Esophagus squamous epithelium (tissue), 4 donors: ENCODE measurements at regions not wholly inside any gene's neighbourhood (a gene's known extent, or its start where the extent isn't known, plus 50 kb on each side); places are given as distances from the start of the nearest gene placed in this dataset.

ENCODE experiments used
- POLR2A ChIP-seq, 4 donors: fragments of 450-650 bp; IDR thresholded peaks; one replicate each; pipeline ENCODE4 v1.6.1; 2017; ENCODE audit warnings: antibody characterized with exemption in 4 of 4, mild to moderate bottlenecking in 4 of 4, moderate library complexity in 3 of 4
- TF ChIP-seq, protein P1 (sequence below), 6 experiments: fragments of 450-650 bp in 4 of 6; fragments of 200-600 bp in 2 of 6; sonication (generic) in 2 of 6; IDR thresholded peaks; one replicate each; pipeline ENCODE4 v1.5.1; 2016 to 2019; ENCODE audit warnings: antibody characterized with exemption in 6 of 6, mild to moderate bottlenecking in 4 of 6, moderate library complexity in 4 of 6

DNA sequence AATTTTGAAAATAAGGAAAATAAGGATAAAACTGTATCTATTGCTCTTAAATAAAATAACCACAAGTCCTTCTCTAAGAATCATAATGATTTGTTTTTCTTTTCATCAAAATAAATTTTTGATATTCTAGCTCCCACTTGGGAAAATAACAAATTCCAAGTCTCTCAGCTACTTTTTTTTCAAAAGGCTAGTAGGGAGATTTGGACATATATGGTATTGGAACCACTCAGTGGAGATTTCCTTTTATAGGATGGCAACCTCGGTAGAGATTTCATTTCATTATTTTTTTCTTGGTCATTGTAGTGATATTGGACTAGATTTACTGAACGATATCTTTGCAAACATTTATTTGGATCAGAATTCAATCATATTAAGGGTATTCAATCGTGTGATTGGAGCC lies 69.5 kb upstream of the PRKG1 start:
- TF ChIP-seq POLR2A (IDR thresholded peaks at IDR 0.05) = no peak
- TF ChIP-seq, protein P1, sequence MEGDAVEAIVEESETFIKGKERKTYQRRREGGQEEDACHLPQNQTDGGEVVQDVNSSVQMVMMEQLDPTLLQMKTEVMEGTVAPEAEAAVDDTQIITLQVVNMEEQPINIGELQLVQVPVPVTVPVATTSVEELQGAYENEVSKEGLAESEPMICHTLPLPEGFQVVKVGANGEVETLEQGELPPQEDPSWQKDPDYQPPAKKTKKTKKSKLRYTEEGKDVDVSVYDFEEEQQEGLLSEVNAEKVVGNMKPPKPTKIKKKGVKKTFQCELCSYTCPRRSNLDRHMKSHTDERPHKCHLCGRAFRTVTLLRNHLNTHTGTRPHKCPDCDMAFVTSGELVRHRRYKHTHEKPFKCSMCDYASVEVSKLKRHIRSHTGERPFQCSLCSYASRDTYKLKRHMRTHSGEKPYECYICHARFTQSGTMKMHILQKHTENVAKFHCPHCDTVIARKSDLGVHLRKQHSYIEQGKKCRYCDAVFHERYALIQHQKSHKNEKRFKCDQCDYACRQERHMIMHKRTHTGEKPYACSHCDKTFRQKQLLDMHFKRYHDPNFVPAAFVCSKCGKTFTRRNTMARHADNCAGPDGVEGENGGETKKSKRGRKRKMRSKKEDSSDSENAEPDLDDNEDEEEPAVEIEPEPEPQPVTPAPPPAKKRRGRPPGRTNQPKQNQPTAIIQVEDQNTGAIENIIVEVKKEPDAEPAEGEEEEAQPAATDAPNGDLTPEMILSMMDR (IDR thresholded peaks at IDR 0.05) = no peak
